SK-N-SH (cell line): ENCODE measurements at regions not wholly inside any gene's neighbourhood (a gene's known extent, or its start where the extent isn't known, plus 50 kb on each side); places are given as distances from the start of the nearest gene placed in this dataset.
A peak's percentile ranks its signal among the peaks of the same experiment; 100 is the strongest.

ENCODE experiments used
- CTCF ChIA-PET: fragments of 300-600, 350-600 bp; formaldehyde crosslinking; extraction: SDS; loops from one replicate; lab custom pipeline; 2021; lab: Yijun Ruan, JAX
- POLR2A ChIA-PET: fragments of 350-600 bp; sonication (Branson Sonifier 250); formaldehyde crosslinking; extraction: SDS; loops from one replicate; lab custom pipeline; 2020; ENCODE audit warnings: antibody characterized with exemption, inconsistent platforms; lab: Yijun Ruan, JAX
- DNase-seq: peaks from one replicate; pipeline ENCODE4 v3.0.0; 2012
- H2AFZ ChIP-seq: fragments of 200-600 bp; sonication (generic); 2 replicates; pipeline ENCODE4 v1.8.1; 2016; ENCODE audit warnings: antibody characterized with exemption, mild to moderate bottlenecking, low read depth
- H3F3A ChIP-seq: fragments of 200-600 bp; sonication (generic); replicated peaks from 2 replicates; pipeline ENCODE3; 2016; ENCODE audit warnings: antibody characterized with exemption, mild to moderate bottlenecking; ENCODE audit not compliant: insufficient read depth
- H3K27ac ChIP-seq, 2 experiments: fragments of 200-500 bp in 1 of 2; fragments of 200-600 bp in 1 of 2; sonication (Bioruptor generic) in 1 of 2; sonication (generic), shearing (Covaris generic) in 1 of 2; 2 replicates each; pipeline versions ENCODE4 v1.5.1 to v1.6.1; 2014 to 2016; ENCODE audit warnings: low read depth in 2 of 2, inconsistent platforms in 1 of 2, low read length in 1 of 2, mild to moderate bottlenecking in 1 of 2, mixed read lengths in 1 of 2
- H3K27me3 ChIP-seq: fragments of 200-600 bp; sonication (generic), shearing (Covaris generic); 2 replicates; pipeline ENCODE4 v1.6.1; 2016; ENCODE audit warnings: mixed run types; ENCODE audit not compliant: insufficient read depth
- H3K36me3 ChIP-seq, 2 experiments: fragments of 200-500 bp in 1 of 2; fragments of 200-600 bp in 1 of 2; sonication (Bioruptor generic) in 1 of 2; sonication (generic) in 1 of 2; replicated peaks in 1 of 2; 2 replicates each; pipeline versions ENCODE3 to v1.5.1; 2014 to 2016; ENCODE audit warnings: low read length in 1 of 2, mild to moderate bottlenecking in 1 of 2; ENCODE audit not compliant: insufficient read depth in 2 of 2, control insufficient read depth in 1 of 2
- H3K4me1 ChIP-seq, 2 experiments: fragments of 200-500 bp in 1 of 2; fragments of 200-600 bp in 1 of 2; sonication (Bioruptor generic) in 1 of 2; sonication (generic), shearing (Covaris generic) in 1 of 2; 2 replicates each; pipeline versions ENCODE4 v1.5.1 to v1.6.1; 2014 to 2016; ENCODE audit warnings: low read depth in 1 of 2, low read length in 1 of 2, mixed run types in 1 of 2; ENCODE audit not compliant: insufficient read depth in 2 of 2, control insufficient read depth in 1 of 2
- H3K4me2 ChIP-seq: fragments of 200-600 bp; sonication (generic), shearing (Covaris generic); 2 replicates; pipeline ENCODE4 v1.6.1; 2017; ENCODE audit warnings: mixed run types
- H3K4me3 ChIP-seq, 2 experiments: fragments of 200-500 bp in 1 of 2; fragments of 200-600 bp in 1 of 2; sonication (Bioruptor generic) in 1 of 2; sonication (generic), shearing (Covaris generic) in 1 of 2; 2 replicates each; pipeline versions ENCODE4 v1.5.1 to v1.8.1; 2014 to 2016; ENCODE audit warnings: low read depth in 2 of 2, inconsistent platforms in 1 of 2, low read length in 1 of 2, mild to moderate bottlenecking in 1 of 2, mixed read lengths in 1 of 2, moderate library complexity in 1 of 2
- H3K79me2 ChIP-seq: fragments of 200-600 bp; sonication (generic); 2 replicates; pipeline ENCODE4 v1.8.1; 2017; ENCODE audit warnings: mild to moderate bottlenecking; ENCODE audit not compliant: insufficient read depth
- H3K9ac ChIP-seq: fragments of 200-600 bp; sonication (generic); 2 replicates; pipeline ENCODE4 v1.6.1; 2017; ENCODE audit warnings: mixed run types
- H3K9me2 ChIP-seq: fragments of 200-600 bp; sonication (generic); 2 replicates; pipeline ENCODE4 v1.6.1; 2017; ENCODE audit warnings: mixed run types
- H3K9me3 ChIP-seq: fragments of 200-600 bp; sonication (generic); 2 replicates; pipeline ENCODE4 v1.6.1; 2017; ENCODE audit warnings: mixed run types, mild to moderate bottlenecking, moderate library complexity
- H4K20me1 ChIP-seq: fragments of 200-600 bp; sonication (generic); 2 replicates; pipeline ENCODE4 v1.6.1; 2017; ENCODE audit warnings: mild to moderate bottlenecking, mixed run types; ENCODE audit not compliant: insufficient read depth
- CTCF ChIP-seq: fragments of 200-600 bp; sonication (generic); IDR thresholded peaks from 2 replicates; pipeline ENCODE4 v1.6.1; 2017; ENCODE audit warnings: antibody characterized with exemption, mild to moderate bottlenecking, moderate library complexity
- ELF1 ChIP-seq: IDR thresholded peaks from 2 replicates; pipeline ENCODE4 v1.4.0; 2012
- EZH2phosphoT487 ChIP-seq: fragments of 200-600 bp; sonication (generic); IDR thresholded peaks from 2 replicates; pipeline ENCODE4 v1.6.1; 2017; ENCODE audit warnings: low read depth, mixed run types, mild to moderate bottlenecking, antibody characterized with exemption, moderate library complexity, borderline replicate concordance
- FOSL2 ChIP-seq: IDR thresholded peaks from 2 replicates; pipeline ENCODE4 v1.4.0; 2012; ENCODE audit warnings: low read depth, mild to moderate bottlenecking, moderate library complexity, borderline replicate concordance
- MEF2A ChIP-seq: IDR thresholded peaks from 2 replicates; pipeline ENCODE4 v1.4.0; 2012; ENCODE audit warnings: low read depth, borderline replicate concordance
- NFIC ChIP-seq: IDR thresholded peaks from 2 replicates; pipeline ENCODE4 v1.4.0; 2012; ENCODE audit warnings: borderline replicate concordance
- NRF1 ChIP-seq: IDR thresholded peaks from 2 replicates; pipeline ENCODE4 v1.6.1; 2012; ENCODE audit warnings: low read depth, mild to moderate bottlenecking, low read length
- PBX3 ChIP-seq: IDR thresholded peaks from 2 replicates; pipeline ENCODE4; 2012
- POLR2AphosphoS5 ChIP-seq: IDR thresholded peaks from 2 replicates; pipeline ENCODE4 v1.6.1; 2012; ENCODE audit warnings: low read depth, low read length
- RAD21 ChIP-seq: IDR thresholded peaks from 2 replicates; pipeline ENCODE4 v1.6.1; 2012; ENCODE audit warnings: mild to moderate bottlenecking, low read length
- RFX5 ChIP-seq: IDR thresholded peaks from 2 replicates; pipeline ENCODE4 v1.6.1; 2012; ENCODE audit warnings: mild to moderate bottlenecking, improper control_type of control experiment, low read length
- TCF12 ChIP-seq: IDR thresholded peaks from 2 replicates; pipeline ENCODE4 v1.4.0; 2012
- TEAD4 ChIP-seq: IDR thresholded peaks from 2 replicates; pipeline ENCODE4 v1.4.0; 2012; ENCODE audit warnings: mild to moderate bottlenecking, borderline replicate concordance; ENCODE audit not compliant: insufficient read depth
- USF1 ChIP-seq: IDR thresholded peaks from 2 replicates; pipeline ENCODE4 v1.4.0; 2012; ENCODE audit warnings: low read depth, borderline replicate concordance
- USF2 ChIP-seq: fragments of 150-350 bp; IDR thresholded peaks from 2 replicates; pipeline ENCODE4 v1.6.1; 2017; ENCODE audit warnings: antibody characterized with exemption, low read length, low read depth, borderline replicate concordance
- whole genome bisulfite sequencing: methylation state at CpG from one replicate; pipeline ENCODE4 v1.1.6; 2017; ENCODE audit warnings: low lambda C conversion rate; 5-methylcytosine and 5-hydroxymethylcytosine counted together

- Histone ChIP-seq H3K9me2 (no peaks in the 10 kb centered on the region), H4K20me1 (no peaks in the 10 kb centered on the region), H3K4me3 (no peak overlapping the region), H3K79me2 (no peaks in the 10 kb centered on the region), H3K4me1 (no peaks in the 10 kb centered on the region), H3F3A (no peaks in the 10 kb centered on the region), H3K4me2 (no peak overlapping the region), H3K27ac (no peak overlapping the region), H3K9ac (no peak overlapping the region), H3K9me3 (no peaks in the 10 kb centered on the region), H3K27me3 (no peaks in the 10 kb centered on the region), H2AFZ (no peak overlapping the region), H3K36me3 (no peaks in the 10 kb centered on the region)
- WGBS: 57% methylated on average over 1 of the region's 5 CpGs
- DNase-seq: no peak
- TF ChIP-seq USF2: no peak
- TF ChIP-seq RFX5: no peak
- no peak for TF ChIP-seq NRF1
- ChIA-PET POLR2A (no interaction called here), CTCF (no interaction called here)
Observed at GRCh38 chr4:175499735-175500352, 312.2 kb downstream of the GPM6A start.

GRCh38 chr4:175504318-175504717, 307.7 kb downstream of the GPM6A start:
- no peak for DNase-seq
- H3K9me3 ChIP-seq: no peaks in the 10 kb centered on the region
- no peaks in the 10 kb centered on the region for H3K79me2 ChIP-seq
- H3K36me3 ChIP-seq: no peaks in the 10 kb centered on the region
- H3K4me2 ChIP-seq: no peak overlapping the region
- no peak overlapping the region for H2AFZ ChIP-seq
- no peaks in the 10 kb centered on the region for H3K9me2 ChIP-seq
- H4K20me1 ChIP-seq: no peaks in the 10 kb centered on the region
- ChIA-PET CTCF (no interaction called here), POLR2A (no interaction called here)
- H3K27ac ChIP-seq: no peak overlapping the region
- no peaks in the 10 kb centered on the region for H3K4me1 ChIP-seq
- no peak for TF ChIP-seq TEAD4
- no peak for TF ChIP-seq RFX5
- TF ChIP-seq EZH2phosphoT487: no peak
- no peak for TF ChIP-seq POLR2AphosphoS5
- no peak for TF ChIP-seq FOSL2
- no peak for TF ChIP-seq NRF1
- no peak for TF ChIP-seq NFIC
- no peak for TF ChIP-seq RAD21
- TF ChIP-seq ELF1: no peak
- TF ChIP-seq MEF2A: no peak
- no peak for TF ChIP-seq TCF12
- H3K27me3 ChIP-seq: no peaks in the 10 kb centered on the region
- H3K4me3 ChIP-seq: no peak overlapping the region
- no peak overlapping the region for H3K9ac ChIP-seq
- H3F3A ChIP-seq: no peaks in the 10 kb centered on the region

- ChIA-PET POLR2A (no interaction called here), CTCF (no interaction called here)
- no peak overlapping the region for H3K27ac ChIP-seq
- no peak overlapping the region for H2AFZ ChIP-seq
- 64% methylated on average over 2 of the region's 2 CpGs for WGBS
- no peaks in the 10 kb centered on the region for H3K36me3 ChIP-seq
- H3F3A ChIP-seq: no peaks in the 10 kb centered on the region
- no peak overlapping the region for H3K9ac ChIP-seq
- H3K4me1 ChIP-seq: no peaks in the 10 kb centered on the region
- H3K9me3 ChIP-seq: no peaks in the 10 kb centered on the region
- no peak overlapping the region; a peak in 1 of 4 replicates for H3K4me3 ChIP-seq
- H3K27me3 ChIP-seq: no peaks in the 10 kb centered on the region
- H3K4me2 ChIP-seq: no peak overlapping the region
- H4K20me1 ChIP-seq: no peaks in the 10 kb centered on the region
- no peaks in the 10 kb centered on the region for H3K79me2 ChIP-seq
- no peak for DNase-seq
- no peaks in the 10 kb centered on the region for H3K9me2 ChIP-seq
- TF ChIP-seq USF1 (no peak), PBX3 (no peak), CTCF (peak; percentile 41), TEAD4 (no peak)
Observed at GRCh38 chr4:175509320-175509719, 302.7 kb downstream of the GPM6A start.
